ENCODE measurements at regions not wholly inside any gene's neighbourhood (a gene's known extent, or its start where the extent isn't known, plus 50 kb on each side); places are given as distances from the start of the nearest gene placed in this dataset.

GRCh38 chr4:18234108-18234507 lies 212.6 kb upstream of the LCORL start:
- no peaks in the 10 kb centered on the region for H3K9me3 ChIP-seq
- Mint-ChIP-seq H3K36me3 (ENCODE audit: insufficient read depth, unreplicated experiment) (no peaks in the 10 kb centered on the region), H3K4me3 (ENCODE audit: unreplicated experiment) (no peak overlapping the region), H3K9me3 (ENCODE audit: unreplicated experiment) (no peaks in the 10 kb centered on the region), H3K4me1 (ENCODE audit: low read depth, unreplicated experiment) (no peaks in the 10 kb centered on the region), H3K27me3 (ENCODE audit: insufficient read depth, unreplicated experiment) (no peaks in the 10 kb centered on the region), H3K27ac (ENCODE audit: unreplicated experiment) (no peak overlapping the region)
- CTCF ChIA-PET: no interaction called here
- TF ChIP-seq, protein P1, sequence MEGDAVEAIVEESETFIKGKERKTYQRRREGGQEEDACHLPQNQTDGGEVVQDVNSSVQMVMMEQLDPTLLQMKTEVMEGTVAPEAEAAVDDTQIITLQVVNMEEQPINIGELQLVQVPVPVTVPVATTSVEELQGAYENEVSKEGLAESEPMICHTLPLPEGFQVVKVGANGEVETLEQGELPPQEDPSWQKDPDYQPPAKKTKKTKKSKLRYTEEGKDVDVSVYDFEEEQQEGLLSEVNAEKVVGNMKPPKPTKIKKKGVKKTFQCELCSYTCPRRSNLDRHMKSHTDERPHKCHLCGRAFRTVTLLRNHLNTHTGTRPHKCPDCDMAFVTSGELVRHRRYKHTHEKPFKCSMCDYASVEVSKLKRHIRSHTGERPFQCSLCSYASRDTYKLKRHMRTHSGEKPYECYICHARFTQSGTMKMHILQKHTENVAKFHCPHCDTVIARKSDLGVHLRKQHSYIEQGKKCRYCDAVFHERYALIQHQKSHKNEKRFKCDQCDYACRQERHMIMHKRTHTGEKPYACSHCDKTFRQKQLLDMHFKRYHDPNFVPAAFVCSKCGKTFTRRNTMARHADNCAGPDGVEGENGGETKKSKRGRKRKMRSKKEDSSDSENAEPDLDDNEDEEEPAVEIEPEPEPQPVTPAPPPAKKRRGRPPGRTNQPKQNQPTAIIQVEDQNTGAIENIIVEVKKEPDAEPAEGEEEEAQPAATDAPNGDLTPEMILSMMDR (IDR thresholded peaks at IDR 0.05; ENCODE audit: insufficient read depth in 1 of 2, low read depth in 1 of 2, low read length in 1 of 2, severe bottlenecking in 1 of 2, unreplicated experiment in 1 of 2): no peak
- H3K4me1 ChIP-seq: no peaks in the 10 kb centered on the region
- intact Hi-C loops (cut with micrococcal nuclease; ENCODE audit: unreplicated experiment): no loop called here
- no peak overlapping the region for H3K4me3 ChIP-seq (ENCODE audit: low read depth, low read length)
- H3K36me3 ChIP-seq (ENCODE audit: control insufficient read depth, insufficient read depth, low read length): no peaks in the 10 kb centered on the region
- BruUV-seq (replicated peaks): no TSS peak
- no peaks in the 10 kb centered on the region for H3K27me3 ChIP-seq (replicated peaks; ENCODE audit: control insufficient read depth, insufficient read depth, low read length)
- POLR2A ChIA-PET: no interaction called here
- DNase-seq: no peak

- no peak overlapping the region for H3K4me3 ChIP-seq (ENCODE audit: low read depth, low read length)
- CTCF ChIA-PET: no interaction called here
- no TSS peak for BruUV-seq (replicated peaks)
- no peak for DNase-seq
- Mint-ChIP-seq H3K4me3 (ENCODE audit: unreplicated experiment) (no peak overlapping the region), H3K9me3 (ENCODE audit: unreplicated experiment) (peaks cover 17% of the 10 kb centered on the region), H3K36me3 (ENCODE audit: insufficient read depth, unreplicated experiment) (no peaks in the 10 kb centered on the region), H3K27ac (ENCODE audit: unreplicated experiment) (no peak overlapping the region), H3K4me1 (ENCODE audit: low read depth, unreplicated experiment) (no peaks in the 10 kb centered on the region), H3K27me3 (ENCODE audit: insufficient read depth, unreplicated experiment) (no peaks in the 10 kb centered on the region)
- no peaks in the 10 kb centered on the region for H3K27me3 ChIP-seq (replicated peaks; ENCODE audit: control insufficient read depth, insufficient read depth, low read length)
- no peaks in the 10 kb centered on the region for H3K4me1 ChIP-seq
- no peaks in the 10 kb centered on the region for H3K36me3 ChIP-seq (ENCODE audit: control insufficient read depth, insufficient read depth, low read length)
- TF ChIP-seq, protein P1 (IDR thresholded peaks at IDR 0.05; ENCODE audit: insufficient read depth in 1 of 2, low read depth in 1 of 2, low read length in 1 of 2, severe bottlenecking in 1 of 2, unreplicated experiment in 1 of 2): no peak
- no peaks in the 10 kb centered on the region for H3K9me3 ChIP-seq
- POLR2A ChIA-PET: no interaction called here
- intact Hi-C loops (cut with micrococcal nuclease; ENCODE audit: unreplicated experiment): no loop called here
These were observed 210.2 kb upstream of the LCORL start for GRCh38 chr4:18231726-18232125.

DNA sequence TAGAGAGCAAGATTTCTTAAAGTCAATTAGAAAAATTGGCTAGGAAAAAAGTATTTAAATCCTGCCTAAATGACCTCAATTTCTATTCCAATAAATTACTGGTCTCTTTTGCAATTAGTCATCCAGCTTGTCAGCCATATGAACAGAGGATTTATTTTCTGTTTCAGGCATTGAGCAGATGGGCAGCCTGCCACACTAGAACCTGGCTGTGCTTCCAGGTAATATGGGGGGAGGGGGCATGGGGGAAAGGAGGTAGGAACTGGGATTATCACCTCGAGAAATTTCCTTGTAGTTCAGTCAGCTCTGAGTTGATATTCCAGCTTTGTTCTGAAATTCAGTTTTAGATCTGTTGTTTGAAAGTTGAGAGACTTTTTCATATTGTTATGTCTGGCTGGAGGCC lies 206.3 kb upstream of the LCORL start:
- Mint-ChIP-seq H3K4me1 (ENCODE audit: low read depth, unreplicated experiment) (no peaks in the 10 kb centered on the region), H3K27me3 (ENCODE audit: insufficient read depth, unreplicated experiment) (no peaks in the 10 kb centered on the region), H3K36me3 (ENCODE audit: insufficient read depth, unreplicated experiment) (no peaks in the 10 kb centered on the region), H3K9me3 (ENCODE audit: unreplicated experiment) (peaks cover 17% of the 10 kb centered on the region), H3K4me3 (ENCODE audit: unreplicated experiment) (no peak overlapping the region), H3K27ac (ENCODE audit: unreplicated experiment) (no peak overlapping the region)
- POLR2A ChIA-PET: no interaction called here
- TF ChIP-seq, protein P1 (IDR thresholded peaks at IDR 0.05; ENCODE audit: insufficient read depth in 1 of 2, low read depth in 1 of 2, low read length in 1 of 2, severe bottlenecking in 1 of 2, unreplicated experiment in 1 of 2): no peak
- H3K4me1 ChIP-seq: no peaks in the 10 kb centered on the region
- H3K36me3 ChIP-seq (ENCODE audit: control insufficient read depth, insufficient read depth, low read length): no peaks in the 10 kb centered on the region
- no peaks in the 10 kb centered on the region for H3K27me3 ChIP-seq (replicated peaks; ENCODE audit: control insufficient read depth, insufficient read depth, low read length)
- CTCF ChIA-PET: no interaction called here
- intact Hi-C loops (cut with micrococcal nuclease; ENCODE audit: unreplicated experiment): no loop called here
- no peaks in the 10 kb centered on the region for H3K9me3 ChIP-seq
- no TSS peak for BruUV-seq (replicated peaks)
- H3K4me3 ChIP-seq (ENCODE audit: low read depth, low read length): no peak overlapping the region
- no peak for DNase-seq

Data from Caco-2 (cell line).